Uterus (tissue), 3 donors: ENCODE measurements at regions not wholly inside any gene's neighbourhood (a gene's known extent, or its start where the extent isn't known, plus 50 kb on each side); places are given as distances from the start of the nearest gene placed in this dataset.

Experiments used
- DNase-seq, 2 donors: peaks; one replicate each; pipeline ENCODE4 v3.0.0-alpha.2; 2019 to 2020
- H3K27ac ChIP-seq, 2 donors: fragments of 200-600 bp; sonication (generic); 1 replicate in 1 of 2; 2 replicates in 1 of 2; pipeline ENCODE4 v1.5.1; 2016 to 2018
- H3K27me3 ChIP-seq, 2 donors: fragments of 200-600 bp; sonication (generic); one replicate each; pipeline ENCODE4 v1.5.1; 2018 to 2019; ENCODE audit warnings: control low read depth in 1 of 2
- H3K36me3 ChIP-seq, 2 donors: fragments of 200-600 bp; sonication (generic); one replicate each; pipeline ENCODE4 v1.5.1; 2019; ENCODE audit warnings: control low read depth in 1 of 2
- H3K4me1 ChIP-seq, 2 donors: fragments of 200-600 bp; sonication (generic); one replicate each; pipeline ENCODE4 v1.5.1; 2018 to 2019; ENCODE audit warnings: control low read depth in 1 of 2
- H3K4me3 ChIP-seq, 2 donors: fragments of 200-600 bp; sonication (generic); 1 replicate in 1 of 2; 2 replicates in 1 of 2; pipeline ENCODE4 v1.5.1; 2018 to 2019; ENCODE audit warnings: mild to moderate bottlenecking in 1 of 2
- H3K9me3 ChIP-seq, 2 donors: fragments of 200-600 bp; sonication (generic); one replicate each; pipeline ENCODE4 v1.5.1; 2019; ENCODE audit warnings: control low read depth in 1 of 2
- POLR2A ChIP-seq, 2 donors: fragments of 450-650 bp; IDR thresholded peaks; one replicate each; pipeline ENCODE4 v1.6.1; 2016; ENCODE audit warnings: antibody characterized with exemption in 2 of 2, mild to moderate bottlenecking in 1 of 2, moderate library complexity in 1 of 2
- intact Hi-C: fragments of 100-400 bp; cut with DNase I; formaldehyde crosslinking; loops from one replicate; pipeline ENCODE4 v1.15.1; 2023; ENCODE audit warnings: low total_unique reads
- TF ChIP-seq, protein P1 (sequence below), 4 experiments: fragments of 200-600 bp in 2 of 4; fragments of 450-650 bp in 2 of 4; sonication (generic) in 2 of 4; IDR thresholded peaks; one replicate each; pipeline ENCODE4 v1.5.1; 2016 to 2019; ENCODE audit warnings: antibody characterized with exemption in 4 of 4, mild to moderate bottlenecking in 2 of 4, moderate library complexity in 1 of 4
- donor health status: DM: yes; HTN: yes; CAD: no.

GRCh38 chr10:29083096-29083495 is 205.8 kb upstream of the LYZL1 start:
- Histone ChIP-seq H3K27ac (no peak overlapping the region), H3K4me1 (no peaks in the 10 kb centered on the region), H3K36me3 (no peaks in the 10 kb centered on the region), H3K4me3 (no peak overlapping the region), H3K9me3 (no peaks in the 10 kb centered on the region), H3K27me3 (no peaks in the 10 kb centered on the region)
- TF ChIP-seq, protein P1, sequence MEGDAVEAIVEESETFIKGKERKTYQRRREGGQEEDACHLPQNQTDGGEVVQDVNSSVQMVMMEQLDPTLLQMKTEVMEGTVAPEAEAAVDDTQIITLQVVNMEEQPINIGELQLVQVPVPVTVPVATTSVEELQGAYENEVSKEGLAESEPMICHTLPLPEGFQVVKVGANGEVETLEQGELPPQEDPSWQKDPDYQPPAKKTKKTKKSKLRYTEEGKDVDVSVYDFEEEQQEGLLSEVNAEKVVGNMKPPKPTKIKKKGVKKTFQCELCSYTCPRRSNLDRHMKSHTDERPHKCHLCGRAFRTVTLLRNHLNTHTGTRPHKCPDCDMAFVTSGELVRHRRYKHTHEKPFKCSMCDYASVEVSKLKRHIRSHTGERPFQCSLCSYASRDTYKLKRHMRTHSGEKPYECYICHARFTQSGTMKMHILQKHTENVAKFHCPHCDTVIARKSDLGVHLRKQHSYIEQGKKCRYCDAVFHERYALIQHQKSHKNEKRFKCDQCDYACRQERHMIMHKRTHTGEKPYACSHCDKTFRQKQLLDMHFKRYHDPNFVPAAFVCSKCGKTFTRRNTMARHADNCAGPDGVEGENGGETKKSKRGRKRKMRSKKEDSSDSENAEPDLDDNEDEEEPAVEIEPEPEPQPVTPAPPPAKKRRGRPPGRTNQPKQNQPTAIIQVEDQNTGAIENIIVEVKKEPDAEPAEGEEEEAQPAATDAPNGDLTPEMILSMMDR (IDR thresholded peaks at IDR 0.05), result no peak
- TF ChIP-seq POLR2A (IDR thresholded peaks at IDR 0.05), result no peak
- no peak for DNase-seq
- intact Hi-C loops, result no loop called here

DNA sequence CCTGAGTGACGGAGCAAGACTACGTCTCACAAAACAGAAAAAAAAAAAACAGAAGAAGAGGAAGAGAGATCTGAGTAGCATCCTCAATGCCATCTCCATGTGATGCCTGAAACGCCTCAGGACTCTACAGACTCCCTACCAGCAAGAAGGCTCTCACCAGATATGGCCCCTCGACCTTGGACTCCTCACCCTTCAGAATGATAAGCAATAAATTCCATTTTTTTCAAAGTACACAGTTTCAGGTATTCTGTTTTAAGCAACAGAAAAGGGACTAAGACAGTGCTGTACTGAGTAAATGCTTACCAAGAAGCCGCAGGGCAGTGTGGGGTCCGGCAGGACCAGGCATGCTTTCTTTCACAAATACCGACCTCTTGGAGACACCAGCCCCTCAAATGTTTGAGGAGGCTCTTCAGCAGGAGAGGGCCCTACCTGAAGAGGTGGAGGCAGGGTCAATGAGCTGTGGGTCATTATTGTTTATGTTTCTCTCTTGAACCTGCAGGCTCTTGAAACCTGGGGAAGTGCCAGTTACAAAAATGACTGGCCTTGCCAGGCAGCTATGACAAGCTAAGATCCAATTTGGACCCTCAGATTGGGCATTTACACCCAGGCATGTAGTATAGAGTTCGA is 204.1 kb upstream of the LYZL1 start:
- TF ChIP-seq POLR2A (IDR thresholded peaks at IDR 0.05), result no peak
- TF ChIP-seq, protein P1 (IDR thresholded peaks at IDR 0.05), result no peak

DNA sequence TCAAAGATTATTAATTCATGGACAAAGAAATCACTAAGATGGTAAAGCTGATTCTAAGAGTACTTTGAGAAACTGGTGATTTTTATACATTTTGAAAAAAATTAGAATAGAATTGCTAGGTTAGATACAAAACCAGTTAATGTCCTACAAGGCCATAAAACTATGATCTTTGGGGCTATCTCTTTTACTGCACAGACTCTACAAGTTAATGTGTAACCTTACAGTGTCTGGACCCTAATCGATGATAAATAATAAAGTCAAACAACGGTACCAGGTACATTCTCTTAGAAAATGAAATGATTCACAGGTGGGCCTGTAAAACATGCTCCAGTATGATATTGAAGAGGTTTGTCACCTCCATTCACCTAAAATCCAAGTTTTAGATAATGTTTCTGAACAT is 199.8 kb upstream of the LYZL1 start:
- no peak for DNase-seq
- Histone ChIP-seq H3K27me3 (no peaks in the 10 kb centered on the region), H3K36me3 (no peaks in the 10 kb centered on the region), H3K9me3 (no peaks in the 10 kb centered on the region), H3K4me1 (no peaks in the 10 kb centered on the region), H3K4me3 (no peak overlapping the region), H3K27ac (no peak overlapping the region)
- TF ChIP-seq, protein P1 (IDR thresholded peaks at IDR 0.05), result no peak
- TF ChIP-seq POLR2A (IDR thresholded peaks at IDR 0.05), result no peak
- intact Hi-C loops, result no loop called here

More for the DNA sequence above, 204.1 kb upstream of the LYZL1 start:
- intact Hi-C loops, result no loop called here
- no peaks in the 10 kb centered on the region for H3K27me3 ChIP-seq
- DNase-seq, result no peak
- H3K9me3 ChIP-seq, result no peaks in the 10 kb centered on the region
- no peaks in the 10 kb centered on the region for H3K4me1 ChIP-seq
- H3K36me3 ChIP-seq, result no peaks in the 10 kb centered on the region
- no peak overlapping the region for H3K27ac ChIP-seq
- no peak overlapping the region for H3K4me3 ChIP-seq

DNA sequence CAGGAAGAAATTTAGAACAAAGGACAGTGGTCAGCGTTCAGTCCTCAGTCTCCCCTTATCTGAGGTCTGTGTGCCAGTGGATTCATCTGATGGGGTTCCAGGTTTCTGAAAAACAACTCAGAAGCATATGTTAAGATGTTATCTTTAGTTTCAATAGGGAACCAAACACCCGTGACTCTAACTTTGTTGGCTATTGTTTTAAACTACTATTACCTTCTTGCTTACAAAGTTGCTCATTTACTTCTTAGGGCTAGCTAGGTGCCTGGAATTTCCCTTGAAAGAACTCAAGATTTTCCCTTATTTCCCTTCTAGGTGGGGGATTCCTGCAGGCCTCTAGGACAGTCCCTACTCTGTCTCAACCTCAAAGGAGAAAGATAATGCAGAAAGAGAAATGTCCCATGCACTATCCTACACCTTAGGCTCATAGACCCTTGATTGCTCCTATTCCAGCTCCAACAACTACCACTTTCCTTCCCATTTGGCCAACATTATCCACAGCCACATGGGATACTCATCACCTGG is 192.5 kb upstream of the LYZL1 start:
- no peak for DNase-seq
- Histone ChIP-seq H3K27ac (no peak overlapping the region), H3K36me3 (no peaks in the 10 kb centered on the region), H3K4me3 (no peak overlapping the region), H3K27me3 (no peaks in the 10 kb centered on the region), H3K9me3 (no peaks in the 10 kb centered on the region), H3K4me1 (no peaks in the 10 kb centered on the region)
- TF ChIP-seq POLR2A (IDR thresholded peaks at IDR 0.05), result no peak
- TF ChIP-seq, protein P1 (IDR thresholded peaks at IDR 0.05), result no peak
- intact Hi-C loops, result no loop called here

- Histone ChIP-seq H3K4me1 (no peaks in the 10 kb centered on the region), H3K9me3 (no peaks in the 10 kb centered on the region), H3K27me3 (no peaks in the 10 kb centered on the region), H3K4me3 (no peak overlapping the region), H3K36me3 (no peaks in the 10 kb centered on the region), H3K27ac (no peak overlapping the region)
- no peak for DNase-seq
- intact Hi-C loops, result no loop called here
- TF ChIP-seq, protein P1 (IDR thresholded peaks at IDR 0.05), result no peak
- TF ChIP-seq POLR2A (IDR thresholded peaks at IDR 0.05), result no peak
Measured at GRCh38 chr10:29098423-29098822, 190.4 kb upstream of the LYZL1 start.
